OCI-LY7 (cell line): ENCODE measurements at regions not wholly inside any gene's neighbourhood (a gene's known extent, or its start where the extent isn't known, plus 50 kb on each side); places are given as distances from the start of the nearest gene placed in this dataset.

ENCODE experiments used
- BruUV-seq: library from RNA; stranded (reverse); fragments of 400-500 nt; replicated peaks from 2 replicates; lab custom pipeline; 2021; lab: Mats Ljungman, UMichigan
- CTCF ChIA-PET: fragments of 300-600 bp; sonication (Branson Sonifier 250); formaldehyde crosslinking; loops from one replicate; lab custom pipeline; 2022; ENCODE audit warnings: antibody characterized with exemption; ENCODE audit not compliant: unreplicated experiment; lab: Charles Lee
- POLR2A ChIA-PET: fragments of 300-600 bp; sonication (Branson Sonifier 250); formaldehyde crosslinking; loops from one replicate; lab custom pipeline; 2022; ENCODE audit warnings: antibody characterized with exemption; lab: Charles Lee
- DNase-seq: peaks from one replicate; pipeline ENCODE4 v3.0.0-alpha.2; 2015; ENCODE audit warnings: low spot score
- H2AFZ ChIP-seq: fragments of 200-600 bp; sonication (generic), shearing (Covaris generic); 2 replicates; pipeline ENCODE4 v1.6.1; 2014; ENCODE audit warnings: mild to moderate bottlenecking, antibody characterized with exemption, low read length, moderate library complexity
- H3K27ac ChIP-seq: fragments of 200-600 bp; sonication (generic); 2 replicates; pipeline ENCODE4 v1.5.1; 2014; ENCODE audit warnings: mixed run types, low read depth, mild to moderate bottlenecking, moderate library complexity, low read length, inconsistent platforms; ENCODE audit not compliant: poor library complexity, severe bottlenecking
- H3K36me3 ChIP-seq: fragments of 200-600 bp; sonication (generic); 2 replicates; pipeline ENCODE4 v1.6.1; 2014; ENCODE audit warnings: mild to moderate bottlenecking, antibody characterized with exemption, low read length, moderate library complexity, mixed read lengths; ENCODE audit not compliant: insufficient read depth
- H3K4me1 ChIP-seq: fragments of 200-600 bp; sonication (generic); 2 replicates; pipeline ENCODE4 v1.5.1; 2014; ENCODE audit warnings: mild to moderate bottlenecking, low read length; ENCODE audit not compliant: insufficient read depth, poor library complexity, severe bottlenecking
- H3K4me2 ChIP-seq: fragments of 200-600 bp; sonication (generic); 2 replicates; pipeline ENCODE4 v1.6.1; 2014; ENCODE audit warnings: mild to moderate bottlenecking, low read length
- H3K4me3 ChIP-seq: fragments of 200-600 bp; sonication (generic); 2 replicates; pipeline ENCODE4 v1.5.1; 2014; ENCODE audit warnings: mild to moderate bottlenecking, low read depth, low read length; ENCODE audit not compliant: poor library complexity, severe bottlenecking
- H3K79me2 ChIP-seq: fragments of 200-600 bp; sonication (generic); 2 replicates; pipeline ENCODE4 v1.6.1; 2016; ENCODE audit warnings: low read depth, mild to moderate bottlenecking, low read length, moderate library complexity, mixed read lengths; ENCODE audit not compliant: insufficient read depth
- H3K9me2 ChIP-seq: fragments of 200-600 bp; sonication (generic); 2 replicates; pipeline ENCODE4 v1.6.1; 2016; ENCODE audit warnings: mild to moderate bottlenecking, low read length, mixed read lengths; ENCODE audit not compliant: insufficient read depth
- H3K9me3 ChIP-seq: fragments of 200-600 bp; sonication (generic); 2 replicates; pipeline ENCODE4 v1.6.1; 2014; ENCODE audit warnings: mild to moderate bottlenecking, mixed run types, low read length, mixed read lengths
- H4K20me1 ChIP-seq: fragments of 200-600 bp; sonication (generic); 2 replicates; pipeline ENCODE4 v1.6.1; 2014; ENCODE audit warnings: mild to moderate bottlenecking, antibody characterized with exemption, low read length, moderate library complexity, mixed read lengths; ENCODE audit not compliant: insufficient read depth
- CTCF ChIP-seq: fragments of 200-600 bp; sonication (generic); conservative IDR thresholded peaks from 2 replicates; pipeline ENCODE4 v1.5.1; 2014; ENCODE audit warnings: mild to moderate bottlenecking, antibody characterized with exemption, low read length, moderate library complexity, mixed read lengths
- EZH2phosphoT487 ChIP-seq: fragments of 200-600 bp; sonication (generic); IDR thresholded peaks from 2 replicates; pipeline ENCODE4 v1.6.1; 2018; ENCODE audit warnings: low read depth, borderline replicate concordance, mild to moderate bottlenecking, mixed run types, antibody characterized with exemption, low read length, moderate library complexity, mixed read lengths
- intact Hi-C: fragments of 100-400 bp; cut with micrococcal nuclease; formaldehyde crosslinking; loops from one replicate; pipeline ENCODE4 v1.10.0; 2022; ENCODE audit not compliant: unreplicated experiment

GRCh38 chr12:111057701-111058425 is 137.5 kb upstream of the MYL2 start:
- CTCF ChIA-PET: interaction anchor here (1.0 kb wide), 1 partner anchor 45 kb away, joined by 4 read pairs; no protein-coding TSS in a partner anchor

DNA sequence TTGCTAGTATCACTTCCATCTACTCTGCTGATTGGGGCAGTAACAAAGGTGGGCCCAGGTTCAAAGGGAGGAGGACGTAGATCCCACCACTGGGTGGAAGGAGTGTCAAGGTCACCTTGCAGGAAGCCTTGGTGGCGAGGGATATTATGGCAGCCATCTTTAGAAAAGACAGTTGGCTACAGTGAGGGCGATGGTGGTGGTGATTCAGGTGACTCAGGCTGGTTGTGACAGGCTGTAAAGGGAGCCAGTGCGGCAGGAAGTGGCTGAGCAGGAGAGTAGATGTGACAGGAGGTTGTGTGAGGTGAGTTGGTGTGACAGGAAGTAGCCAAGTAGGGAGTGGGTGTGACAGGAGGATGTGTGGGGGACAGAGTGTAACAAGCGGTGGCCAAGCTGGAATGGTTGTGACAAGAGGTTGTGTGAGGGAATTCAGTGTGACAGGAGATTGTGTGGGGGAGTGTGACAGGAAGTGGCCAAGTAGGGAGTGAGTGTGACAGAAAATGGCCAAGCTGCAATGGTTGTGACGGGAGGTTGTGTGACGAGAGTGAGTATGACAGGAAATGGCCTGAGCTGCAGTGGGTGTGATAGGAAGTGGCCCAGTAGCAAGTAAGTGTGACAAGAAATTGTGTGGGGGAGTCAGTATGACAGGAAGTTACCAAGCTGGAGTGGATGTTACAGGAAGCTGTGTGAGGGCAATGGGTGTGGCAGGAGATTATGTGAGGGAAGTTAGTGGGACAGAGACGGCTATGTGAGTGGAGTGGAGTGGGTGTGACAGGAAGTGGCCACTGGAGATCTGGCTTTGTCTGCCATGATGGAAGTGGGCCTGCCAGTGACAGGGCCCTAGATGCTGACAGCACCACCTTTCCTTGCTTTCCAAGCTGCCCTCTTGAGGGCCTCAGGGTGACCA is 136.5 kb upstream of the MYL2 start:
- no peaks in the 10 kb centered on the region for H4K20me1 ChIP-seq
- peak; percentile 83 for DNase-seq
- H3K4me1 ChIP-seq: peaks cover 27% of the 10 kb centered on the region
- CTCF ChIA-PET: interaction anchor here (1.0 kb wide), 2 partner anchors 36 to 46 kb away, joined by 3 to 4 read pairs; no protein-coding TSS in a partner anchor
- POLR2A ChIA-PET: interaction anchor here (0.6 to 1.2 kb wide), 3 partner anchors 9 to 265 kb away, joined by 3 to 5 read pairs (median 4); no protein-coding TSS in a partner anchor
- H3K4me2 ChIP-seq: peak overlapping the region; percentile 35
- peak overlapping the region; percentile 18 for H3K4me3 ChIP-seq
- H3K9me2 ChIP-seq: no peaks in the 10 kb centered on the region
- peak overlapping the region; percentile 81 for H3K27ac ChIP-seq
- no TSS peak for BruUV-seq
- H3K36me3 ChIP-seq: no peaks in the 10 kb centered on the region
- intact Hi-C loops: loop anchor here (2.0 kb wide), 1 partner anchor 28 kb away; no protein-coding TSS in a partner anchor
- no peak for TF ChIP-seq CTCF
- TF ChIP-seq EZH2phosphoT487: no peak
- H3K9me3 ChIP-seq: no peaks in the 10 kb centered on the region
- H2AFZ ChIP-seq: peak overlapping the region; percentile 77
- no peaks in the 10 kb centered on the region for H3K79me2 ChIP-seq

More at GRCh38 chr12:111057701-111058425, 137.5 kb upstream of the MYL2 start:
- no TSS peak for BruUV-seq
- Histone ChIP-seq H3K4me2 (peak overlapping the region; percentile 35), H4K20me1 (no peaks in the 10 kb centered on the region), H3K4me1 (peaks cover 27% of the 10 kb centered on the region), H3K36me3 (no peaks in the 10 kb centered on the region), H3K9me2 (no peaks in the 10 kb centered on the region), H3K27ac (peak overlapping the region; percentile 81), H3K9me3 (no peaks in the 10 kb centered on the region), H3K79me2 (no peaks in the 10 kb centered on the region), H3K4me3 (peak overlapping the region; percentile 18), H2AFZ (peak overlapping the region; percentile 77)
- intact Hi-C loops: loop anchor here (2.0 kb wide), 1 partner anchor 27 kb away; no protein-coding TSS in a partner anchor
- POLR2A ChIA-PET: interaction anchor here (0.6 to 1.2 kb wide), 3 partner anchors 8 to 264 kb away, joined by 3 to 5 read pairs (median 4); no protein-coding TSS in a partner anchor
- no peak for DNase-seq
- TF ChIP-seq CTCF: no peak
- no peak for TF ChIP-seq EZH2phosphoT487
